ENCODE measurements at regions not wholly inside any gene's neighbourhood (a gene's known extent, or its start where the extent isn't known, plus 50 kb on each side); places are given as distances from the start of the nearest gene placed in this dataset.

GRCh38 chr4:57355101-57355665 lies 245.0 kb upstream of the IGFBP7 start:
- Histone ChIP-seq H4K20me1 (ENCODE audit: insufficient read depth, low read length) (no peaks in the 10 kb centered on the region), H2AFZ (ENCODE audit: low read length) (no peak overlapping the region), H3K4me3 (ENCODE audit: low read depth, low read length, poor library complexity, severe bottlenecking) (no peak overlapping the region), H3K4me1 (ENCODE audit: insufficient read depth, low read length, poor library complexity, severe bottlenecking) (no peaks in the 10 kb centered on the region), H3K79me2 (ENCODE audit: insufficient read depth, low read depth, low read length) (no peaks in the 10 kb centered on the region), H3K27ac (ENCODE audit: low read depth, low read length, poor library complexity, severe bottlenecking) (no peak overlapping the region), H3K4me2 (ENCODE audit: low read length) (no peak overlapping the region), H3K36me3 (ENCODE audit: insufficient read depth, low read length) (no peaks in the 10 kb centered on the region), H3K9me2 (ENCODE audit: insufficient read depth, low read length) (no peaks in the 10 kb centered on the region), H3K9me3 (ENCODE audit: low read length) (no peaks in the 10 kb centered on the region)
- intact Hi-C loops (cut with micrococcal nuclease; ENCODE audit: unreplicated experiment): no loop called here
- DNase-seq (ENCODE audit: low spot score): no peak
- ChIA-PET CTCF (ENCODE audit: unreplicated experiment) (no interaction called here), POLR2A (interaction anchor here (0.9 kb wide), 1 partner anchor 11 kb away, joined by 3 read pairs; no protein-coding TSS in a partner anchor)
- TF ChIP-seq EZH2phosphoT487 (IDR thresholded peaks at IDR 0.05; ENCODE audit: borderline replicate concordance, low read depth, low read length): no peak
- no peak for TF ChIP-seq CTCF (conservative IDR thresholded peaks at IDR 0.05; ENCODE audit: low read length)
- no TSS peak for BruUV-seq (replicated peaks)

- ChIA-PET CTCF (ENCODE audit: unreplicated experiment) (no interaction called here), POLR2A (no interaction called here)
- no peak for DNase-seq (ENCODE audit: low spot score)
- TF ChIP-seq CTCF (conservative IDR thresholded peaks at IDR 0.05; ENCODE audit: low read length) (no peak), EZH2phosphoT487 (IDR thresholded peaks at IDR 0.05; ENCODE audit: borderline replicate concordance, low read depth, low read length) (no peak)
- Histone ChIP-seq H3K9me3 (ENCODE audit: low read length) (no peaks in the 10 kb centered on the region), H3K4me2 (ENCODE audit: low read length) (no peak overlapping the region), H4K20me1 (ENCODE audit: insufficient read depth, low read length) (no peaks in the 10 kb centered on the region), H3K79me2 (ENCODE audit: insufficient read depth, low read depth, low read length) (no peaks in the 10 kb centered on the region), H3K27ac (ENCODE audit: low read depth, low read length, poor library complexity, severe bottlenecking) (no peak overlapping the region), H3K36me3 (ENCODE audit: insufficient read depth, low read length) (no peaks in the 10 kb centered on the region), H3K4me1 (ENCODE audit: insufficient read depth, low read length, poor library complexity, severe bottlenecking) (no peaks in the 10 kb centered on the region), H2AFZ (ENCODE audit: low read length) (no peak overlapping the region), H3K9me2 (ENCODE audit: insufficient read depth, low read length) (no peaks in the 10 kb centered on the region), H3K4me3 (ENCODE audit: low read depth, low read length, poor library complexity, severe bottlenecking) (no peak overlapping the region)
- no TSS peak for BruUV-seq (replicated peaks)
- intact Hi-C loops (cut with micrococcal nuclease; ENCODE audit: unreplicated experiment): no loop called here
These were observed 241.5 kb upstream of the IGFBP7 start for GRCh38 chr4:57351731-57352130.

DNA sequence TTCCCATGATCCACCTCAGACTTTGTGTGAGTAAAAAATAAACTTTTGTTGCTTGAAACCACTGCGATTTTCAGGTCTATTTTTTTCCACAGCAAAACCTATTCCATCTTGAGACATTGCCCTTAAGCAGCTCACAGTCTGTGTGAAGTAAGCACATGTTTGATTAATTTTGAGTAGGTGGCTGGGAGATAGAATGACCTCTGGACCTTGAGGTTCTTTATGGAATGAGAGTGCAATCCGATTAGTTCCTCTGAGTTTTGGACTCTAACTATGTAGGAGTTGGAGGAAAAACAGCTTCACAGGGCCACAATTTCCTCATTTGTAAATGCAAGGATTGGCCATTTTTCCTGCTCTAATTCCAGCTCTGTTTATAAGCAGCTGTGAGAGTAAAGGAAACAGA lies 234.1 kb upstream of the IGFBP7 start:
- H3K4me2 ChIP-seq (ENCODE audit: low read length): no peak overlapping the region
- BruUV-seq (replicated peaks): no TSS peak
- no peaks in the 10 kb centered on the region for H3K79me2 ChIP-seq (ENCODE audit: insufficient read depth, low read depth, low read length)
- H2AFZ ChIP-seq (ENCODE audit: low read length): no peak overlapping the region
- no peak for TF ChIP-seq CTCF (conservative IDR thresholded peaks at IDR 0.05; ENCODE audit: low read length)
- no peak for TF ChIP-seq EZH2phosphoT487 (IDR thresholded peaks at IDR 0.05; ENCODE audit: borderline replicate concordance, low read depth, low read length)
- H4K20me1 ChIP-seq (ENCODE audit: insufficient read depth, low read length): no peaks in the 10 kb centered on the region
- no peak overlapping the region for H3K27ac ChIP-seq (ENCODE audit: low read depth, low read length, poor library complexity, severe bottlenecking)
- no peaks in the 10 kb centered on the region for H3K4me1 ChIP-seq (ENCODE audit: insufficient read depth, low read length, poor library complexity, severe bottlenecking)
- DNase-seq (ENCODE audit: low spot score): no peak
- POLR2A ChIA-PET: no interaction called here
- intact Hi-C loops (cut with micrococcal nuclease; ENCODE audit: unreplicated experiment): no loop called here
- CTCF ChIA-PET (ENCODE audit: unreplicated experiment): no interaction called here
- H3K9me3 ChIP-seq (ENCODE audit: low read length): no peaks in the 10 kb centered on the region
- no peaks in the 10 kb centered on the region for H3K36me3 ChIP-seq (ENCODE audit: insufficient read depth, low read length)
- no peaks in the 10 kb centered on the region for H3K9me2 ChIP-seq (ENCODE audit: insufficient read depth, low read length)
- H3K4me3 ChIP-seq (ENCODE audit: low read depth, low read length, poor library complexity, severe bottlenecking): no peak overlapping the region
